H9 (cell line): ENCODE measurements at regions not wholly inside any gene's neighbourhood (a gene's known extent, or its start where the extent isn't known, plus 50 kb on each side); places are given as distances from the start of the nearest gene placed in this dataset.

Experiments used
- DNase-seq: peaks from one replicate; pipeline ENCODE4 v3.0.0-alpha.2; 2017
- H2AFZ ChIP-seq: one replicate; pipeline ENCODE4 v1.6.1; 2013; ENCODE audit warnings: mild to moderate bottlenecking, low read length, control low read depth, moderate library complexity
- H2AK5ac ChIP-seq: 2 replicates; pipeline ENCODE4 v1.6.1; 2013; ENCODE audit warnings: low read length, control low read depth, mixed read lengths; ENCODE audit not compliant: insufficient read length
- H2BK120ac ChIP-seq: one replicate; pipeline ENCODE4 v1.6.1; 2013; ENCODE audit warnings: low read depth, mild to moderate bottlenecking, low read length, control low read depth, inconsistent platforms; ENCODE audit not compliant: poor library complexity, severe bottlenecking
- H2BK12ac ChIP-seq: 2 replicates; pipeline ENCODE4 v1.6.1; 2013; ENCODE audit warnings: low read length, control low read depth, mixed read lengths, low read depth; ENCODE audit not compliant: insufficient read length
- H2BK15ac ChIP-seq: 2 replicates; pipeline ENCODE4 v1.6.1; 2013; ENCODE audit warnings: low read depth, low read length, control low read depth
- H2BK20ac ChIP-seq: one replicate; pipeline ENCODE4 v1.6.1; 2013; ENCODE audit warnings: low read depth, mild to moderate bottlenecking, low read length, control low read depth, inconsistent platforms; ENCODE audit not compliant: poor library complexity, severe bottlenecking
- H2BK5ac ChIP-seq: 2 replicates; pipeline ENCODE4 v1.6.1; 2013; ENCODE audit warnings: low read length, control low read depth, mixed read lengths; ENCODE audit not compliant: insufficient read length
- H3K14ac ChIP-seq: 2 replicates; pipeline ENCODE4 v1.6.1; 2013; ENCODE audit warnings: low read length, control low read depth; ENCODE audit not compliant: insufficient read depth
- H3K18ac ChIP-seq: 2 replicates; pipeline ENCODE4 v1.6.1; 2013; ENCODE audit warnings: low read depth, mild to moderate bottlenecking, mixed read lengths, low read length, control low read depth; ENCODE audit not compliant: insufficient read length
- H3K23ac ChIP-seq: 2 replicates; pipeline ENCODE4 v1.6.1; 2013; ENCODE audit warnings: low read length, control low read depth, mixed read lengths, low read depth; ENCODE audit not compliant: insufficient read length
- H3K23me2 ChIP-seq: 2 replicates; pipeline ENCODE4 v1.6.1; 2013; ENCODE audit warnings: low read depth, mild to moderate bottlenecking, mixed read lengths, low read length, control low read depth; ENCODE audit not compliant: insufficient read length, poor library complexity, severe bottlenecking
- H3K27ac ChIP-seq: 2 replicates; pipeline ENCODE4 v1.5.1; 2013; ENCODE audit warnings: low read length, control low read depth, mixed read lengths, low read depth; ENCODE audit not compliant: insufficient read length
- H3K27me3 ChIP-seq: 2 replicates; pipeline ENCODE4 v1.6.1; 2013; ENCODE audit warnings: low read length, control low read depth, inconsistent platforms; ENCODE audit not compliant: insufficient read depth
- H3K4ac ChIP-seq: 2 replicates; pipeline ENCODE4 v1.6.1; 2013; ENCODE audit warnings: low read depth, mild to moderate bottlenecking, control low read depth, inconsistent platforms, low read length, moderate library complexity
- H3K4me1 ChIP-seq: 2 replicates; pipeline ENCODE4 v1.6.1; 2013; ENCODE audit warnings: low read length, control low read depth, inconsistent platforms; ENCODE audit not compliant: insufficient read depth
- H3K4me2 ChIP-seq: 2 replicates; pipeline ENCODE4 v1.6.1; 2013; ENCODE audit warnings: low read length, control low read depth, mixed read lengths; ENCODE audit not compliant: insufficient read length, insufficient read depth
- H3K56ac ChIP-seq: 2 replicates; pipeline ENCODE4 v1.6.1; 2013; ENCODE audit warnings: low read depth, mild to moderate bottlenecking, mixed read lengths, low read length, control low read depth; ENCODE audit not compliant: insufficient read length
- H3K79me1 ChIP-seq: 2 replicates; pipeline ENCODE4 v1.6.1; 2013; ENCODE audit warnings: low read depth, mild to moderate bottlenecking, moderate library complexity, low read length, control low read depth, inconsistent platforms; ENCODE audit not compliant: insufficient read depth, poor library complexity, severe bottlenecking
- H3K79me2 ChIP-seq: 2 replicates; pipeline ENCODE4 v1.6.1; 2013; ENCODE audit warnings: low read length, control low read depth, inconsistent platforms; ENCODE audit not compliant: insufficient read depth
- H3K9ac ChIP-seq: 2 replicates; pipeline ENCODE4 v1.6.1; 2013; ENCODE audit warnings: low read length, control low read depth, mixed read lengths; ENCODE audit not compliant: insufficient read length; ENCODE audit errors: extremely low read depth
- H3K9me3 ChIP-seq: one replicate; pipeline ENCODE4 v1.6.1; 2013; ENCODE audit warnings: low read depth, low read length, inconsistent platforms; ENCODE audit not compliant: control insufficient read depth
- H3T11ph ChIP-seq: one replicate; pipeline ENCODE4 v1.6.1; 2013; ENCODE audit warnings: mild to moderate bottlenecking, low read length, control low read depth, inconsistent platforms
- H4K20me1 ChIP-seq: one replicate; pipeline ENCODE4 v1.6.1; 2013; ENCODE audit not compliant: control insufficient read depth, insufficient read length, insufficient read depth
- H4K5ac ChIP-seq: 2 replicates; pipeline ENCODE4 v1.6.1; 2013; ENCODE audit warnings: low read depth, mild to moderate bottlenecking, mixed read lengths, low read length, control low read depth; ENCODE audit not compliant: insufficient read length
- H4K8ac ChIP-seq: replicated peaks from 2 replicates; pipeline ENCODE4 v1.6.1; 2013; ENCODE audit warnings: low read length, control low read depth, mixed read lengths, low read depth; ENCODE audit not compliant: insufficient read length
- H4K91ac ChIP-seq: 2 replicates; pipeline ENCODE4 v1.6.1; 2013; ENCODE audit warnings: low read depth, mild to moderate bottlenecking, moderate library complexity, mixed read lengths, low read length, control low read depth; ENCODE audit not compliant: insufficient read length
- H3K27ac Mint-ChIP-seq, 3 experiments: 2 replicates in 2 of 3; 3 replicates in 1 of 3; pipeline ENCODE4 v1.8.0; 2020 to 2021; ENCODE audit warnings: mixed read lengths in 3 of 3, mild to moderate bottlenecking in 1 of 3, moderate library complexity in 1 of 3
- H3K27me3 Mint-ChIP-seq: 2 replicates; pipeline ENCODE4 v1.8.0; 2021; ENCODE audit warnings: low read depth, mild to moderate bottlenecking, moderate library complexity, mixed read lengths
- H3K36me3 Mint-ChIP-seq, 3 experiments: 2 replicates in 2 of 3; 3 replicates in 1 of 3; pipeline ENCODE4 v1.8.0; 2020 to 2021; ENCODE audit warnings: low read depth in 3 of 3, mixed read lengths in 3 of 3; ENCODE audit not compliant: insufficient read depth in 1 of 3
- H3K4me1 Mint-ChIP-seq, 2 experiments: 2 replicates each; pipeline ENCODE4 v1.8.0; 2020; ENCODE audit warnings: mixed read lengths in 2 of 2
- H3K4me3 Mint-ChIP-seq, 2 experiments: 2 replicates in 1 of 2; 3 replicates in 1 of 2; pipeline ENCODE4 v1.8.0; 2020 to 2021; ENCODE audit warnings: mild to moderate bottlenecking in 2 of 2, mixed read lengths in 2 of 2, moderate library complexity in 1 of 2
- H3K9me3 Mint-ChIP-seq, 2 experiments: 2 replicates in 1 of 2; 3 replicates in 1 of 2; pipeline ENCODE4 v1.8.0; 2020; ENCODE audit warnings: mild to moderate bottlenecking in 2 of 2, mixed read lengths in 2 of 2, moderate library complexity in 1 of 2
- CTCF ChIP-seq: fragments of 200-600 bp; sonication (generic); conservative IDR thresholded peaks from 3 replicates; pipeline ENCODE4 v1.8.0; 2021; ENCODE audit warnings: antibody characterized with exemption, mild to moderate bottlenecking
- WGBS: extraction: QIAGEN DNeasy Blood & Tissue Kit; methylation state at CpG from one replicate; pipeline ENCODE4 v1.1.7; 2013; ENCODE audit warnings: missing lambda C conversion rate, low lambda C conversion rate, mixed read lengths; ENCODE audit not compliant: insufficient read length; ENCODE audit errors: extremely low coverage; 5-methylcytosine and 5-hydroxymethylcytosine counted together

DNA sequence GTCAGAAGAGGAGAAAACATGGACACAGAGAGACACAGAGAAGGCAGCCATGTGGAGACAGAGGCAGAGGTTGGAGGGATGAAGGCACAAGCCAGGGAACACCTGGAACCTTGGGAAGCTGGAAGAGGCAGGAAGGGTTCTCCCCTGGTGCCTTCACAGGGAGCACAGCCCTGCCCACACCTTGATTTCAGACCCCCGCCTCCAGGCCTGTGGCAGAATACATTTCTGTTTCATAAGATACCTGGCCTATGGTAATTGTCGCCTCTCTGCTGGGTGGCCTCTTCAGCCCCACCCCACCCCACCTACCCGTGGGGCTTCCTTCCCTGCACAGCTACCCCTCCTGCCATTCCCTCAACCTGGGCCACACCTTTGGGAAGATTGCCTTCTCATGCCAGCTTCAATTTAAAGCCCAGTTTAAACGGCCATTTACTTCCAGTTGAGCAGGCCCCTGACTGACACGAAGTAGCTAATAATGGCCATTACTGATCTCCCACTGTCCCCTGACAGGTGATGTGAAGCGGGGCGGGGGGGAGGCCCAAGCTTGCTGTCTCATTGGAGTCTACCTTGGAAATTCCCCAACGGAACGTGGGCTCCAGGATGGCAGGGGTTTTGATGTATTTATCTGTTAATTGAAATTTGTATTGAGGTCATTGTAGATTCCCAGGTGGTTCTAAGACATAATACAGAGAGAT is 291.7 kb upstream of the FOXF1 start:
- Mint-ChIP-seq H3K9me3 (no peaks in the 10 kb centered on the region), H3K4me1 (peaks cover 0 to 11% of the 10 kb centered on the region in 2 experiments; a peak in 3 of 4 replicates), H3K4me3 (no peak overlapping the region), H3K36me3 (no peaks in the 10 kb centered on the region), H3K27ac (0 out of 7 replicates have a peak overlapping the region, but pooled peaks of 1 of the 3 experiments have one; percentile 4), H3K27me3 (peaks cover 11% of the 10 kb centered on the region)
- Histone ChIP-seq H2BK5ac (no peak overlapping the region), H3K9me3 (no peaks in the 10 kb centered on the region), H3K23ac (no peak overlapping the region), H3K9ac (no peak overlapping the region), H4K20me1 (no peaks in the 10 kb centered on the region), H2BK120ac (no peak overlapping the region), H3K14ac (no peak overlapping the region), H3K27ac (no peak overlapping the region), H3K4ac (no peak overlapping the region), H3K23me2 (no peaks in the 10 kb centered on the region), H2BK12ac (no peak overlapping the region), H4K5ac (no peak overlapping the region), H4K8ac (no peak overlapping the region), H3K79me1 (no peaks in the 10 kb centered on the region), H3K4me2 (no peak overlapping the region), H3K79me2 (no peaks in the 10 kb centered on the region), H3K56ac (no peak overlapping the region), H3K18ac (no peak overlapping the region), H2AFZ (no peak overlapping the region), H3K27me3 (no peaks in the 10 kb centered on the region), H3T11ph (no peak overlapping the region), H4K91ac (no peak overlapping the region), H2BK20ac (no peak overlapping the region), H3K4me1 (no peaks in the 10 kb centered on the region), H2BK15ac (no peak overlapping the region), H2AK5ac (no peak overlapping the region)
- TF ChIP-seq CTCF, result no peak
- WGBS, result no CpG with 5 or more reads among the region's 9 CpGs
- no peak for DNase-seq
